Stimulated activated CD4-positive, alpha-beta T cell treated with anti-CD3 and anti-CD28 coated beads, Interleukin-15, amount 100 ng/mL, for 24 hours (primary cell): ENCODE measurements at regions not wholly inside any gene's neighbourhood (a gene's known extent, or its start where the extent isn't known, plus 50 kb on each side); places are given as distances from the start of the nearest gene placed in this dataset.

Experiments used
- DNase-seq: peaks from one replicate; pipeline ENCODE4 v3.0.0-alpha.2; 2020

DNA sequence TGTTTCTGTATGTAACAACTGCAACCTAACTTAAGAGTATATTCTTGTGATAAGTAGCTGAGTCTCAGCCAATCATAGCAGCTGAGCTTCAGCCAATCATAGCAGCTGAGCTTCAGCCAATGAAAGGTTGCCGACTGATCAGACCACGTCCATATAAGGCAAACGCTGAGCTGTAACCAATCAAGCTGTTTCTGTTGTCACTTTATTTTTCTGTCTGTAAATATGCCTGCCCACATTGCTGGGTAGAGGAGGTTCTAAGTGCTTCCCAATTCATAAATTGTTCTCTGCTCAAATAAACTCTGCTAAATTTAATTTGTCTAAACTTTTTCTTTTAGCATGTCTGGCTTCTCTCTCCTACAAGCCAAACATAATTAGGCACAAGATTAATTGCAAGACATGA lies 231.5 kb upstream of the TCF4 start:
- DNase-seq = no peak

DNA sequence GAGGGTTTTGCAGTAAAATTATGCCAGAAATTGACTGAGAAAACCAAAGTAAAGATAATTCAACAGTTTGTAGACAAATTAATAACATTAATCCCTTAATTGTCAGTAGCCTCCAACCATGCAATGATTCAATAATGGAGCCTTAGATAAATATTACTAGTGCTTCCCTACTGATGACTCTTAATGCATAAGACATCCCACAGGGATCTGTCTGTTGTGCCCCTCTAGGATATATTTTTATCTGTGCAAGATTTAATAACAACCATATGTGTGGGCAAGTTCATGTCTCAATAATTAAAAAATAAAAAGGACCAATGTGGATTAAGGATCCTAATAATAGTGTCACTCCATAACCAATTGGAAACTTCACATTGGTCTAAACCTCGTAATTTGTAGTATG lies 230.3 kb upstream of the TCF4 start:
- no peak for DNase-seq

DNA sequence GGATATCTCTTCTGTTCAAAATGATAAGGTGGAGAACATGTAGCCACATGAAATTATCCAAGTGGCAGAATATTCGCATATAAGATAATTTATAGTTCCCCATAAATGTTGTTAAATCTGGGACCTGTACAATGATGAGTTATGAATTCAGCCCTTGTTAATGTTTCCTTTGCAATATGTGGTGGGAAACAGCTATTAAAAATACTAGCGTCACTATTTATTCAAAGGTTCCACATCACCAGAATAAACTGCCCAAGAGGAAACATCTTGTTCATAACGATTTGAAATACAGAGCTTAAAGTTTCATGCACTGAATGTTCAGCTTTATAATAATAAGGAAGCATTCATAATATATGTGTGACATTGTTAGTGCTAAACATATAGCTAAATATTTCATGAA lies 223.9 kb upstream of the TCF4 start:
- no peak for DNase-seq

DNA sequence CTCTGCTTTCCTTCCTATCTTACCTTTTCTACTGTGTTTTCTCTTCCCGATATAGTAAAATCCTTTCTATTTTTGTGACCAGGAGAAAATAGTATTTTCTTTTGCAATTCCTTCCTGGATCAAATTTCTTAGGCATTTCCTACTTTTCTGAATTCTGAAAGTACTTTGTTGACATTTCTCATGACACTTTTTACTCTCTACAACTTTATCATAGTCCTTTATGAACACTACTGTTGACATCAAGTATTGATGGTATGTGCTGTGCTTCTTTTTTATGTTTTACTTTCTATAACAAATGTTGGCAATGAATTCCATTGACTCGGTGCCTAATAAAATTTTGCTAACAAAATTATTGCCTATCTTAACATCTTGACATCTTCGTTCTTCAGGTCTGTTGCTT lies 217.7 kb upstream of the TCF4 start:
- no peak for DNase-seq

DNA sequence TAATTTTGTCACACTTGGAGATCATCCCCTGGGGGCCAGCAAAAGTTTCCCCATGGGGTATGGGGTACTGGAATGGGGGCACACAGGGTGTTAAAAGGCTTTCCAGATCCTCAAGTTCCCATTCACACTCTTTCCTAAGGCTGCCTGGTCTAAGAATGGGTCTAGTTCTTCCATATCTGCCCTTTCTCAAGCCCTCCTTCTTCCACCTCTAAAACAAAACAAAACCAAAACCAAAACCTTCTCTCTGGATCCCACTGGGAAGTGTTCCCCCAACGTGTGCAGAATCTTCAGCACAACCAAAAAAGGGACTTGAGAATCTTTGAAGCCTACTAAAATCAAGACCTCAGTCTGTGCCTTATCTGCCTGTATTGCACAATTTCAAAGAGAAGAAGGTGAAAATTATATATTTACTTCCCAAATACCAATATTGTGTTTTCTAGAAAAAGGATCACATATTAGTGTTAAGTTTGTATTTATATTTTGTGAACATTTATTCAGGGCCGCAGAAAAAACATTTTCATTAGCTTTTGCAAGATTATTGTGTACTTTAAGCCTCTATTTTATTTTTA lies 207.2 kb upstream of the TCF4 start:
- no peak for DNase-seq

DNA sequence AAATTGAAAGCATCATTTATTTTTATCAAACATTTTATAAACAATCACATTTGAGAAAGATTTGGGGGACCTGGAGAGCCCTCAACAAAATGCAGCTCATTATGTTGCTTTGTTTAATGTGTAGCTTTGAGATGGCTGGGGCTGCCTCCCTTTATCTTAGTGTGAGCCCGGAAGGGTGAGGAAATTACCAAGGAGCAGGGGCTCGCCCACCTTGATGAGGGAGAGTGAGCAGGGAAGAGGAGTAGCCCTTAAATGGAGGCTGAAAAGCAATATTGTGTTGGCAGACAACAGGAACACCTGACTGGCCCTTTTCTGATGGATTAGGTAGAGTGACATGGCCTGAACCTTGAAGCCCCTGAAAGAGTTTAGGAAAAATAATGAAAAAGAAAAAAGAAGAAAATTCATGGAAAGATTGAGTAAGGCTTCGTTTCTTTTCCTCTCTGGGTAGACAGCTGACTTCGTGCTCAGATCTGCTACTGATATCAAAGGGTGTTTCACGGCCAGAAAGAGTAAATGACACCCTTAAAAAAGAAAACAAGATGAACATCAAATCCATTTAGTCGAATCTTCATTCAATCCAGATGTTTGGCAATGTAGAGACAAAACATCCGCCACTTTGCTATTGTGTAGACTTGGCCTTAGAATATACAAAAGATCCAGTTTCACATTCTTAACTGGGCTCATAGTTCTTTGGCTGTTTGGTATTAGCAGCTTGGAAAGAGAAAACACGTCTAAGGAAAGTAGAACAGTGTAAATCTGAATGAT lies 206.5 kb upstream of the TCF4 start:
- DNase-seq = no peak

DNA sequence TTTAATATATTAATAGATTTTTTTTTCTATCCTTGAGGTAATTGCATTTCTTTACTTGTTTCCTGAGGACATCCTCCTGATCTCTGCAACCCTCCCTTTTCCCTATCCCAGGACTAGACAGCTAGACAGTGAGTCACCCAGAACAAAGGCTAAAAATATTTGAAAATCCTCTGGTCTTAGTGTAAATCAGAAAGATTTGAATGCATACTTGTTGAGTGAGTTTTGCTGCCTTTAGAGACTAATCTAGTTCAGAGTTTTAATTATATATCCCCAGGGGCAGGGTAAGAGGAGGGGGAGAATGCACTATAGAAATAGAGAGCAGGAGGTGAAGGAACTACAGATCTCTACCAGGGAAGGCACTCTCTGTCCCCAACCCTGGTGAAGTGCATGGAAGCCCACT lies 202.3 kb upstream of the TCF4 start:
- DNase-seq = no peak

DNA sequence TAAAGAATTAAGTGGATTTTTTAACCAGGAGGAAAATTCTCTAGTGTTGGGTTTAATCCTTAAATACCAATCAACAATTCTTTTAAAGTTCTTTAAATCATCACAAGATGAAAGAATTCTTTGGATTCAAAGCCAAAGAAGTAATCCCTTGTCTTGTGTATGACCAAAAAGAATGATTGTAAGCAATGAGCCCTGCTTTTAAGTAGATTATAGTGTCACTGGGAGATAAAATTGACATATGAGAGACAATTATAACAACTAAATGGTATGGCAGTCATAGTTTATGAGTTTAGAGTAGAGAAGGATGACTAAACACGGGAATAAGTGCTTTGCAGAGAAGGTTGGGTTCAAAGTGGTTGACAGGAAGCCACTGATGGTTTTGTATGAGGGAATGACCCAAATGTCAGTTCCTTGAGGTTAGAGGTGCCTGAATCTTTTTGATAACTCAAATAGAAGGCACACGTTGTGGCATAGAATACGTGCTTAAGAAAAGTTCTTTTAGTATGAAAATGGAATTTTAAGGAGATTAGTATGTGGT lies 199.6 kb upstream of the TCF4 start:
- DNase-seq = no peak

DNA sequence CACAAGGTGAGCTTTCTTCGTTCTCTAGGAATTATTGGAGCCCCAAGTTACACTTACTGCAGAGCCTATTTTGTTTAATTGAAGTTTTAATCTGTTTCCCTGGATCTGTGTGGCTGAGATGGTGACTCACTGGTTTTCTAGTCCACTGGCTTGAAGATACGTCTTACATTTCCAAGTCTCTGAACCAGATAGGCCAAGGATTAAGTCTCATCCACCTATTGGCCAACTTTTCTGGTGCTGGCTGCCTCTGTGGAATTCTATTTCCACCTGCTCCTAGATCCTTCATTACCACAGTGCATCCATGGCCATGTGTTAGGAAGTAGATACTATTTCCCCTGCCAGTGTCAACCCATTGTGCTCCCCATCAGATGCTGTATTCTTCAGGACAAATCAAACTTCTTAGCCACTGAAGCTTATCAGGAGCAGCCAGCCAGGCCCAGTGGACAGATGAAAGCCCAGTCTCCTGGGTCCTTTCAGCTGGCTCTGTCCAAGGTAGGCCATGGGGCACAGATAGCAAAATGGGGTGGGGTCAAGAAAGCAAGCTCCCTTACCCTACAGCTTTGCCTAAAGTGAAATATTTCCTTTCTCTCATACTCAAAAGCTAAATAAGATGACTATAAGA lies 198.8 kb upstream of the TCF4 start:
- DNase-seq = no peak

DNA sequence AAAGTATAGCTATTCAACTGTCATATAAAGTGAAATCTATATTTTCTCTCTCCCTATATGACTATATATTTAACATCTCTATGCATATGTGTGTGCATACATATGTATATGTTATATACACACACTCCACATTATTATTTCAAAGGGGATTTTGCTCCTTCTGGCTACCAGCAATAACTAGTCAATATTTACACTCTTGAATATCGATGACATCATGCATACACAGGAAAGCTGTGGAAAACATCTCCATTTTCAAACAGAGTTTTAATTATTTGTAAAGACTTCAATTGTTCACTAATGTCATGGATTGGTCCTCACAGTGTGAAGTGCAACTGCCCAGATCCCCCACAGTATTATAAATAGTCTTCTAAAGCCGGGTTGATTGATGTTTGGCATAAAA lies 195.9 kb upstream of the TCF4 start:
- no peak for DNase-seq

DNA sequence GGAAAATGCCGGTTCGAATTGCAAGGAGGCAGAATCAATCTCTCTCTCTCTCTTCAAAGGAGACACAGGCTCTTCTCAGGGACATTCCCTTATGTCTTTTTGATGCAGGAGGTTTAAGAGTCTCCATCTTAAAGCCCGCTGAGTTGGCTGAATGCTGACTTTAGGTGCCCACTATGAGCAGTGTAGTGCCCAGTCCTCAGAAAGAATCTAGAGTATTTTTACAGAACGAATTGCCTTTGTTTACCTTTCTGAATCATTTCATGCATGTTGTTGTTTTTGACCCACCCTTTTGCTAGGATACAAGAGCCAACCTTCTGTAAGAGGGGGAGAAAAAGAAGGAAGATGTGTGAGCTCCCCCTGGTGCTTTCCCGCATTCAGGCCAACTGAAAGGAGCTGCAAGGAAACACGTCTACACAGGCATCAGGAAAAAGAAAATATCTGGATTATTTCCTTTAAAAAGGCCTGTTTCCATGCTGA lies 193.5 kb upstream of the TCF4 start:
- DNase-seq = no peak

DNA sequence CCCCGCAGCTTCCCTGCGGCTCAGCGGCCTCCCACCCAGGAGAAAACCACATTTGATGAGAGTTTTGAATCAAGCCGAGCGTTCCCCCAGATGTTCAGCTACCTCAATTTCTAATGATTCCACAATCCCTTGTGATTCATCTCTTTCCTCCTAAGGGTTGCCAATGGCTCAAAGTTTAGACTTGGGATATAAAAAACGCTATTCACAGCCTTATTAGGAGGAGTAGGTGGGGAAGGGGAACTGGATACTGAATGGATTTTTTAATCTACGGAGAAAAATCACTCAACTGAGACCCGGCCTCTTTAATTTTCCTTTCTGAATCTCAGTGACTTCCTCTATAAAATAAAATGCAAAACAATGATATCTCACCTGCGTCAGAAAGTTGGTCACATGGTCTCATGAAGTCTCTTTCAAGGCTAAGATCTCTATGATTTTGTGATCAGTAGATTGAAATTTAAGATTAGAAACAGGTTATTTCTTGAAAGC lies 192.6 kb upstream of the TCF4 start:
- DNase-seq = no peak

DNA sequence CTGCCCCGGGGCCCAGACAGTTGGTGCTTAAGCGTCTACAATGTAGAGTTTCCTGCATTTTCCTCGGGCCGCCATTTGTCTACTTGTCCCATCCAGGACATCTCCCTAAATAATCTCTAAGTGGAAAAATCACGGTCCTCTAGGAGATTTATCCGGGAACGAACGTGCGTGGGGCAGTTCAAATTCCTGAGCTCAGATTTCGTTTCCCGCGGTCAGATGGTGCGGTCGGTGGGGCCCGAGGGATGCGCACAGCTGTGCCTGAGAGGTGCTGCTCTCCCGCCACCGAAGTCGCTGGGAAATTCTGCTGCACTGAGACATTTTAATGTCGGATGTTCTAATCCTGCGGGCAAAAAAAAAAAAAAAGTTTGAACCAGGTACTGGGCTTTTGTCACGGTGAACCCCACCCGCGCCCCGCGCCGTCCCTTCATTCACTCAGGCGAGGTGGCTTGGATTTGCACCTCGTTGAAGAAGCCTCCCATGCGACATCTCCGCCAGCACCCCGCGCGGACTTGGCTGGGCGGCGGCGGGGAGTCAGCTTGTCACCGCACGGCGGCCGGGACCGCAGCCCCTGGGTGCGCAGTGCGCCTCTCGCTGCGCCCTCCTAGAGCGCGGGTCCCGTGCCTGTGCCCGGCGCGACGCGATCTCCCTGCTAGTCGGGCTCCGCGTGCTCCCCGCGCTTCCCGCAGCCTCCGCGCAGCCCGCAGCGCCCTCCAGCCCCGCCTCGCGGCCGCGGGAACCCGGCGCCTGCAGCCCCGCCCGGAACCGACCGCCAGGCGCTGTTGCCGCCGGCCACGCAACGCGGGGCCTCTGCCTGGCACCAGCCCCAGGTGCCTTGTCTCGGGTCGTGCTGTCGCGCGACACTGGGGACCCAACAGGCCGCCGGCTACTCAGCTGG lies 191.9 kb upstream of the TCF4 start:
- DNase-seq = peak; percentile 2

DNA sequence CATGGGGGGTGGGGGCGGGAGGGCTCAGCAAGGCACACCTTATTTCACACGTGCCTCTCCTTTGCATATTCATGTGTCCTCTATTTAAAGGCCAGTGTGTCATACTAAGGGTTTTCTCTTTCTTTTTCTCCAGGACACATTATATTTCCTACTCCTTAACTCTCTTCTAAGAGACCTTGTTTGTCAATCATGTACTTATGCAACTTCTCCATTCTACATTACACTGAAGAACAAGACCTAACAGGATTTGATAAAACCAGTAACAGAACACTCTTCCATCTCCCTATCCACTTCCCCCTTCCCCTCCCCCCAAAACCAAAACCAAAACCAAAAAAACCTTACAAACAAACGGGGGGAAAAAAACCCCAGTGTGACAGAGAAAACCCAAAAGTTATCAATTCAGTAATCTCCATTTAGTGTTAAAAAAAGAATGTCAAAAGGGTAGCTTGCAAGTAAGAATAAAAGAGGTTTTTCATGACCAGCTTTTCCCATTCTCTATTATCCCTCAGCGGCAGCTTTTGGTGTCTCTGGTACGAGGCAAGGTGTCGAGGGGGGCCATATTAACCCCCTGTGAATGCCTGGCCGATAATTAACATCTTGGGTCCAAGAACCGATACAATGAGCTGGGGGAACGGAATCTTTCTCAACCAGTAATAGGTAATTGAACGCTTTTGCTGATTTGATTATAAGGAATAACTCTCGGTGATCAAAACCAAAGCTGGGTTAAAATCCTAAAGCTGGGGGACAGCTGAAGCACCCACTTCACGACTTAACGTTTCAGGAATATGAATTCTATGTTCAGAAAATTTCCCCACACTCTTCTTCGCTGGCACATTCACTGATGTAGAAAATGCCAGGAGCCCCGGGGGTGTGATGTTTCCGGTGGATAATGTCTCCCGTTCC lies 191.0 kb upstream of the TCF4 start:
- no peak for DNase-seq

DNA sequence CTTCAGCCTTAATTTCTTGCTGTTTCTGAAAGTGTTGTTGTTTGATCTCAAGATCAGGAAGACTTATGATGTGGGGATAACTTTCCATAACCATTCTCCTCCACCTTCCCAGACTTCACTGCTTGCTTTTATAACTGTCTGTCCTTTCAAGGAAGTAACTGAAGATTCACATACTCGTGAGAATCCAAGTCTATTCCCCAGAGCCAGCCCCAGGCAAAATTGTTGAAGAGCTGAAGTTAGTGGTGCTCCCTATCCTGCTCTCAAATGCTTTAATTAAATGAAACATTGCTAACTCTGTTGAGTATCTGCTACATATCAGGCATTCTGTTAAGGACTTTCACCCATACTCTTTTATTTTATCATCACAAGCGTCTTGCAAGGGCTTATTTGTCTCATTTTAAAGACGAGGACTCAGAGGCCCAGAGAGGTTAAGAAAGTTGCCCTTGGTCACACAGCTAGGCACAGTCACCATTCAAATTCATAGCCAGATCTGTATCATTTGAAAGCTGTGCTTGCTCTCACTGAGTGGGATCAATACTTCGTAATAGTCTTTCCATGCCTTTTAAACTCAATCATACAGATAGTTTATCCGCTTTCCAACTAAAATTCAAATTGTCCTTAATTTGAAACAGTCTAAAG lies 189.8 kb upstream of the TCF4 start:
- DNase-seq = no peak

DNA sequence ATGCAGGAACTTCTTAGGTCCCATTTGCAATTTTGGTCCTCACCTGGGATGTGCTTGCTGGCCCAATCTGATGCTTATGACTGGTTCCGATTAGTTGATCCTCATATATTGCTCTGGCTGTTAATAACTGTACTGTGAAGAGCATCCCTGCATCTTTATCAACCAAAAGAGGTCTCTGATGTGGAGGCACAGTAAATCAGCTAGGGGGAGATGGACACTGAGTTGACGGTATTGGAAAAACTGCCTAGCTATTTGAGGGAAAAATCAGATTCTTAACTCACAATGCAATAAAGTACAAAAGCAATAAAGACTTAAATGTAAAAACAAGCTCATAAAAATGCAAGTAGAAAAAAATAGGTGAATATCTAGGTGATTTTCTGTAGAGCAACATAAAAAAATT lies 188.0 kb upstream of the TCF4 start:
- no peak for DNase-seq

DNA sequence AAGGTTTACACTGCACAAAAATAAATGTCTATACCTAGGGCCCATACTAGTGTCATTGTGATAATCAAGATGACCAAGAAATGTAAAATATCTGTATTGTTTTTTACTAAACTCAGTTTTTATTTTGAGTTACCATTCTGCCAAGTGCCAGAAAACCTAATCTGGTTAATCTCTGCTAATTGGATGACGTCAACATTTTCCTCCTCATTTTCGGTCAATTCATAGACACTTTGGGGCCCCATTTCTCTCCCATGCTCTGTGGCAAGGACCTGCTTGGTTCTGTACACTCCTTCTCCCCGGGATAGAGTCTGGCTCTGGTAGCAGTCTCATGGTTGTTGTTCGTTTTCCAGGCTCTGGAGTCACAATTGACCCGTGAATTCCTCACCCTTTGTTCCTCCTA lies 186.5 kb upstream of the TCF4 start:
- DNase-seq = no peak

DNA sequence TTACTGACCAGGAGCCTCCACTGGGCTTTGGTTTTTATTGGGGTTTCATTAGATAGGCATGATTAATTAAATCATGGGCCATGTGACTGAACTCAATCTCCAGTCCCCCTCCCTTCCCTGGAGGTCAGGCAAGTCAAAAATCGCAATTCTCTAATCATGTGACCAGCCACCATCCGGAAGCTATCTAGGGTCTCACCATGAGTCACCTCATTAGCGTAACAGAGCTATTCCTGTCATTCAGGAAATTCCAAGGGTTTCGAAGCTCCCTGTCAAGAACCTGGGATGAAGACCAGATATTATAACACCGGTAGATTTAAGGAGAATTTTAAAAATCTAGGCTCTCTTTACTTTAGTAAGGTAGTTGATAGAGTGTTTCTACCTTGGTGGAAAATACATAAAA lies 180.3 kb upstream of the TCF4 start:
- no peak for DNase-seq

DNA sequence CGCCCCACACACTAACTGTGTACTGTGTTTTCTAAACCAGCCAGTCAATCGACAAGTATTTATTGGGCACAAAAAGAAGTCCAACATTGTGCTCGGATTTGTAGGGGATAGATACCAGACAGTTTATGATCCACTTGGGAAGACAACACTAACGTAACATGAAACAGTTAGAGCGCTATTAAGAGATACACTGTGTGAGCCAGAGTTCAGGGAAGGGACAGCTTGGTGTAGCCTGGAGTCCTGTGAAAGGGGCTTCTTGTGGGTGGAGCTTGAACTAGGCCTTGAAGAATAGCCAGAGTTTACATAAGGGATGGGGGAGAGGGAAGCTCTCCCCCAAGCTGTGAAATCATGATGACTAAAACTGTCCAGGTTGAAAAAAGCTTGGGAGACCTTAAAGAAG lies 176.4 kb upstream of the TCF4 start:
- DNase-seq = no peak

DNA sequence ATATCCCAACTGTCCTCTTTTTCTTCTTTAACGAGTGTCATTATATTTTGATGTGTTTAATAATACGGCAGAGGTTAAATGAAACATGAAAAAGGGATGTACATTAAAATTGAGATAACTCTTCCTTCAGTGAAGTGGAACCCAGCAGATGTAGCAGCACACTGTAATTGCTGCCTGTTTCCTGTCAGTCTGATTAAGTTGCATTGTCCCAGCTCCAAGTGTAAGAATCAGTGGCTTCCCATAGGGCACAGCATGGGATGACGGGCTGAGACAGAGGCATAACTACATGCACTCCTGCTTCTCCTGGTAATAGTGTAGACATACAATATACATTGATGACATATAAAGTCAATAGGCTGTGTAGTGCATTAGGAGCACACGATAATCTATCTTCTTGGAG lies 175.8 kb upstream of the TCF4 start:
- no peak for DNase-seq

DNA sequence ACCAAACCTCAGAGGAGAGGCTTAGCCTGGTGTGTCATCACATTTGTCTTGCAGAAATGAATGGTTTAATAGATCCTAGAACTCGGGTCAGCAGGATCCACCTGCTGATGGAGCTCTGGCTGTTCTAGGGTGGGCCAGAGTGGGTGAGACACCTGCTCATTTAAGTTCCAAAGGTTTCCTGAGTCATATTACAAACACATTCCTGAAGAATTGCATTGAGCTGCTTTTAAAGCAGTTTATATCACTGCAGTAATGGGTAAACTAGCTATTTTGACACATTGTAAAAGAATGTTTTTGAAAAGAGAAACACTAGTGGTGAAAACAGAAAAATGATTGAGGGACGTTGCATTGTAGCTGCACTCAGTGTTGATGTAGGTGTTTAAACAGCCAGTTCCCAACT lies 175.3 kb upstream of the TCF4 start:
- DNase-seq = no peak
